ENCODE measurements at regions not wholly inside any gene's neighbourhood (a gene's known extent, or its start where the extent isn't known, plus 50 kb on each side); places are given as distances from the start of the nearest gene placed in this dataset.

DNA sequence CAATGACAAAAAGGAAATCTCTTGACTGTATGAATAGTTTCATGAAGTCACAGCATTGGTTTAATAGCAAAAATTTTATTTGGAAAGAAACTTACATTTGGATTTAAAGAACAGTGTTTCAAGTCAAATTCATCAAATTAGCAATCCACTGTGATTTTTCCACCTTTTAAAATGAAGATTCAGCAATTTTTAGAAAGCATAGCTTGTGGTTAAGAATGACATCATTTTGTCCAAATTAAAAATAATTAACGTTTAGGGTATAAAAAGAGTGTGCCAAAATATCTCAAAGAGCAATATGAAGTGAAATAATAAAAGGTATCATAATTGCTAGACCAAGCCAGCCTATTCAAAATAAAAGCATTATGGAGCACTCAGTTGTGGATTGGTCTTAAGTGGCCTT lies 114.6 kb downstream of the PAX1 start:
- TF ChIP-seq NRF1 (conservative IDR thresholded peaks at IDR 0.05 in 1 of 2, IDR thresholded peaks at IDR 0.05 in 1 of 2) = no peak
- no peak for TF ChIP-seq SRF (CRISPR knock-in tag; IDR thresholded peaks at IDR 0.05)
- TF ChIP-seq EZH2 (IDR thresholded peaks at IDR 0.05; ENCODE audit: borderline replicate concordance, low read depth, low read length) = no peak
- TF ChIP-seq POLR2B (IDR thresholded peaks at IDR 0.05; ENCODE audit: low read depth, partially characterized antibody) = no peak
- TF ChIP-seq KLF16 (IDR thresholded peaks at IDR 0.05) = no peak
- no peak for TF ChIP-seq KDM4B (IDR thresholded peaks at IDR 0.05; ENCODE audit: borderline replicate concordance in 2 of 2, low read depth in 1 of 2)
- no peak for TF ChIP-seq CCAR2 (IDR thresholded peaks at IDR 0.05; ENCODE audit: low read depth, low read length)
- TF ChIP-seq MYC (IDR thresholded peaks at IDR 0.05; ENCODE audit: low read depth, low read length) = no peak
- TF ChIP-seq MYC (CRISPR knock-in tag; IDR thresholded peaks at IDR 0.05; ENCODE audit: borderline replicate concordance, low read depth) = no peak
- no peak for TF ChIP-seq GABPA (tag; conservative IDR thresholded peaks at IDR 0.05; ENCODE audit: low read depth)
- TF ChIP-seq, protein P1, sequence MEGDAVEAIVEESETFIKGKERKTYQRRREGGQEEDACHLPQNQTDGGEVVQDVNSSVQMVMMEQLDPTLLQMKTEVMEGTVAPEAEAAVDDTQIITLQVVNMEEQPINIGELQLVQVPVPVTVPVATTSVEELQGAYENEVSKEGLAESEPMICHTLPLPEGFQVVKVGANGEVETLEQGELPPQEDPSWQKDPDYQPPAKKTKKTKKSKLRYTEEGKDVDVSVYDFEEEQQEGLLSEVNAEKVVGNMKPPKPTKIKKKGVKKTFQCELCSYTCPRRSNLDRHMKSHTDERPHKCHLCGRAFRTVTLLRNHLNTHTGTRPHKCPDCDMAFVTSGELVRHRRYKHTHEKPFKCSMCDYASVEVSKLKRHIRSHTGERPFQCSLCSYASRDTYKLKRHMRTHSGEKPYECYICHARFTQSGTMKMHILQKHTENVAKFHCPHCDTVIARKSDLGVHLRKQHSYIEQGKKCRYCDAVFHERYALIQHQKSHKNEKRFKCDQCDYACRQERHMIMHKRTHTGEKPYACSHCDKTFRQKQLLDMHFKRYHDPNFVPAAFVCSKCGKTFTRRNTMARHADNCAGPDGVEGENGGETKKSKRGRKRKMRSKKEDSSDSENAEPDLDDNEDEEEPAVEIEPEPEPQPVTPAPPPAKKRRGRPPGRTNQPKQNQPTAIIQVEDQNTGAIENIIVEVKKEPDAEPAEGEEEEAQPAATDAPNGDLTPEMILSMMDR (IDR thresholded peaks at IDR 0.05 in 2 of 3, conservative IDR thresholded peaks at IDR 0.05 in 1 of 3; ENCODE audit: insufficient read depth in 2 of 3, low read depth in 1 of 3, low read length in 3 of 3) = no peak
- no peak for TF ChIP-seq POLR2A (conservative IDR thresholded peaks at IDR 0.05)
- TF ChIP-seq GATAD2B (IDR thresholded peaks at IDR 0.05; ENCODE audit: borderline replicate concordance) = no peak

Data from K562 (cell line).